GM23338 (cell line): ENCODE measurements at regions not wholly inside any gene's neighbourhood (a gene's known extent, or its start where the extent isn't known, plus 50 kb on each side); places are given as distances from the start of the nearest gene placed in this dataset.

Experiments
- ATAC-seq: fragments of 200-7000 bp; cut with Tn5 transposase; 3 replicates; pipeline ENCODE4 v1.9.1; 2020
- DNase-seq: peaks from one replicate; pipeline ENCODE4 v3.0.0-alpha.2; 2015; ENCODE audit warnings: low spot score
- H2AFZ ChIP-seq: fragments of 200-600 bp; sonication (generic); 2 replicates; pipeline ENCODE4 v1.8.0; 2016; ENCODE audit warnings: antibody characterized with exemption, mild to moderate bottlenecking, moderate library complexity
- H3F3A ChIP-seq: fragments of 200-600 bp; sonication (generic); replicated peaks from 2 replicates; pipeline ENCODE4 v1.8.0; 2017; ENCODE audit warnings: antibody characterized with exemption, mixed run types, low read depth
- H3K27ac ChIP-seq: fragments of 200-600 bp; sonication (generic); 2 replicates; pipeline ENCODE4 v1.6.1; 2016; ENCODE audit warnings: low read depth
- H3K27me3 ChIP-seq: fragments of 200-600 bp; sonication (generic); 2 replicates; pipeline ENCODE4 v1.8.0; 2016; ENCODE audit warnings: mild to moderate bottlenecking, mixed run types, moderate library complexity; ENCODE audit not compliant: insufficient read depth
- H3K36me3 ChIP-seq: fragments of 200-600 bp; sonication (generic); 2 replicates; pipeline ENCODE4 v1.8.0; 2016; ENCODE audit warnings: mild to moderate bottlenecking; ENCODE audit not compliant: insufficient read depth
- H3K4me1 ChIP-seq: fragments of 200-600 bp; sonication (generic); 2 replicates; pipeline ENCODE4 v1.8.0; 2016; ENCODE audit warnings: mild to moderate bottlenecking, moderate library complexity; ENCODE audit not compliant: insufficient read depth
- H3K4me2 ChIP-seq: fragments of 200-600 bp; sonication (generic); 2 replicates; pipeline ENCODE4 v1.7.1; 2017; ENCODE audit warnings: mixed run types
- H3K4me3 ChIP-seq: fragments of 200-600 bp; sonication (generic); 2 replicates; pipeline ENCODE4 v1.6.1; 2016; ENCODE audit warnings: mixed run types
- H3K79me2 ChIP-seq: fragments of 200-600 bp; sonication (generic); replicated peaks from 2 replicates; pipeline ENCODE4 v1.8.0; 2017; ENCODE audit warnings: mild to moderate bottlenecking; ENCODE audit not compliant: insufficient read depth
- H3K9me2 ChIP-seq: fragments of 200-600 bp; sonication (generic); 2 replicates; pipeline ENCODE4 v1.8.0; 2017; ENCODE audit not compliant: insufficient read depth
- H4K20me1 ChIP-seq: fragments of 200-600 bp; sonication (generic); replicated peaks from 2 replicates; pipeline ENCODE4 v1.8.0; 2017; ENCODE audit warnings: mild to moderate bottlenecking; ENCODE audit not compliant: insufficient read depth
- H3K27ac Mint-ChIP-seq: 2 replicates; pipeline ENCODE4 v1.8.0; 2020; ENCODE audit warnings: inconsistent platforms, mild to moderate bottlenecking, moderate library complexity, mixed read lengths
- H3K27me3 Mint-ChIP-seq: 3 replicates; pipeline ENCODE4 v1.8.0; 2022; ENCODE audit warnings: low read depth, mild to moderate bottlenecking, moderate library complexity, mixed read lengths, inconsistent platforms; ENCODE audit not compliant: insufficient read depth, poor library complexity
- H3K36me3 Mint-ChIP-seq: 3 replicates; pipeline ENCODE4 v1.8.0; 2021; ENCODE audit warnings: low read depth, mild to moderate bottlenecking, inconsistent platforms, moderate library complexity, mixed read lengths
- H3K4me1 Mint-ChIP-seq: 3 replicates; pipeline ENCODE4 v1.8.0; 2020; ENCODE audit warnings: mild to moderate bottlenecking, inconsistent platforms, mixed read lengths
- H3K4me3 Mint-ChIP-seq: 3 replicates; pipeline ENCODE4 v1.8.0; 2021; ENCODE audit warnings: moderate library complexity, mild to moderate bottlenecking, inconsistent platforms, mixed read lengths
- H3K9me3 Mint-ChIP-seq: 3 replicates; pipeline ENCODE4 v1.8.0; 2020; ENCODE audit warnings: moderate library complexity, mild to moderate bottlenecking, inconsistent platforms, mixed read lengths
- CREB1 ChIP-seq: fragments of 250-450 bp; sonication (Bioruptor Pico); IDR thresholded peaks from 2 replicates; pipeline ENCODE4 v1.5.0; 2020; ENCODE audit warnings: low read depth, mild to moderate bottlenecking, moderate library complexity
- EZH2 ChIP-seq: fragments of 200-600 bp; sonication (generic); IDR thresholded peaks from one replicate; pipeline ENCODE4 v1.8.0; 2017; ENCODE audit warnings: antibody characterized with exemption, mild to moderate bottlenecking, low read depth; ENCODE audit not compliant: unreplicated experiment
- EZH2phosphoT487 ChIP-seq: fragments of 200-600 bp; sonication (generic); IDR thresholded peaks from one replicate; pipeline ENCODE4 v1.8.1; 2018; ENCODE audit warnings: antibody characterized with exemption; ENCODE audit not compliant: unreplicated experiment
- JUNB ChIP-seq: IDR thresholded peaks from one replicate; pipeline ENCODE4 v1.6.1; 2016; ENCODE audit warnings: antibody characterized with exemption; ENCODE audit not compliant: unreplicated experiment
- NANOG ChIP-seq: IDR thresholded peaks from 2 replicates; pipeline ENCODE4 v1.6.1; 2016; ENCODE audit warnings: antibody characterized with exemption, borderline replicate concordance
- POLR2AphosphoS5 ChIP-seq: IDR thresholded peaks from 2 replicates; pipeline ENCODE4 v1.6.1; 2016; ENCODE audit warnings: antibody characterized with exemption, low read depth
- STAT1 ChIP-seq: IDR thresholded peaks from one replicate; pipeline ENCODE4 v1.6.1; 2016; ENCODE audit warnings: antibody characterized with exemption; ENCODE audit not compliant: unreplicated experiment
- ZNF114 ChIP-seq: fragments of 250-450 bp; sonication (Bioruptor Pico); IDR thresholded peaks from 2 replicates; pipeline ENCODE4 v1.5.0; 2020; ENCODE audit warnings: mild to moderate bottlenecking, moderate library complexity
- ZNF331 ChIP-seq: fragments of 250-450 bp; sonication (Bioruptor Pico); IDR thresholded peaks from 2 replicates; pipeline ENCODE4 v1.5.0; 2020; ENCODE audit warnings: low read depth, mild to moderate bottlenecking, moderate library complexity
- TF ChIP-seq, protein P1 (sequence below): IDR thresholded peaks from one replicate; pipeline ENCODE4 v1.6.1; 2018; ENCODE audit warnings: antibody characterized with exemption; ENCODE audit not compliant: unreplicated experiment
- TF ChIP-seq, protein P2 (sequence below), 2 experiments: fragments of 200-600 bp in 1 of 2; sonication (generic) in 1 of 2; conservative IDR thresholded peaks; 2 replicates each; pipeline versions ENCODE4 v1.5.1 to v1.6.1; 2016 to 2017; ENCODE audit warnings: antibody characterized with exemption in 2 of 2, low read depth in 2 of 2, mild to moderate bottlenecking in 2 of 2, moderate library complexity in 1 of 2
- TF ChIP-seq, protein P3 (sequence below): fragments of 250-450 bp; sonication (Bioruptor Pico); IDR thresholded peaks from 2 replicates; pipeline ENCODE4 v1.5.0; 2020; ENCODE audit warnings: mild to moderate bottlenecking, moderate library complexity
- TF ChIP-seq, protein P4 (sequence below): IDR thresholded peaks from 2 replicates; pipeline ENCODE4 v1.6.1; 2016; ENCODE audit warnings: antibody characterized with exemption

DNA sequence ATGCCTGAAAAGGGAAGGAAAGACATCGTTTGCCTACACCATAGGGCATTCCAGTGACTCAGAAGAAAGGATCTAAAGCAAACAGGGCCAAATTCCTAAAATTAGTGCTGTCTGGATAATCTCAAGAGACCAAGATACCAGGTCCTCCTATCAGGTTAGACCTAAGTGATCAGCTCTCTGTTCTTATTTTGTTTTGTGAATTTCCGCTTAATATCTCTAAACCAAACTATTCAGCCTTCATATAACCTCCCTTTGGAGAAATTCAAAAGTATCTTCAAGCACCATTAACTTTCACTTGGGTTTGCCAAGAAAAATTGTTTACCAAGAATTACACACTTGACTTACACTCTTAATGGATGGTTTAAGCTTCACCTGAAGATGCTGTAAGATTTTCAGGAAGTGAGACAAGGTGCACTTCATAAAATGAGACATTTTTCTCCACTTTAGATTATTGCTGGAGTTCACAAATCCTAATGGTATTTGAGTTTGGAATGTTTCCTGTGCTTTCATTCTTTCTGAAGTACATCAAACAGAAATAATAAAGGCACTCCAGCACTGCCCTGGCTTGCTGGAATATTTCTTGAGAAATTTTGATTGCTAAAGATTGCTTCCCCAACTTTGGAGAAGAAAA lies 376.1 kb downstream of the LMO7 start:
- Histone ChIP-seq H3K36me3 (no peaks in the 10 kb centered on the region), H3K27me3 (no peaks in the 10 kb centered on the region), H3K4me3 (no peak overlapping the region), H3K79me2 (no peaks in the 10 kb centered on the region), H3F3A (no peaks in the 10 kb centered on the region), H3K27ac (no peak overlapping the region), H2AFZ (no peak overlapping the region), H4K20me1 (no peaks in the 10 kb centered on the region), H3K9me2 (no peaks in the 10 kb centered on the region), H3K4me1 (no peaks in the 10 kb centered on the region), H3K4me2 (no peak overlapping the region)
- Mint-ChIP-seq H3K4me3 (no peak overlapping the region), H3K36me3 (no peaks in the 10 kb centered on the region), H3K27me3 (no peaks in the 10 kb centered on the region), H3K4me1 (peaks cover 3% of the 10 kb centered on the region), H3K27ac (no peak overlapping the region), H3K9me3 (no peaks in the 10 kb centered on the region)
- TF ChIP-seq EZH2phosphoT487 (no peak), JUNB (no peak), EZH2 (no peak), STAT1 (no peak), NANOG (no peak), CREB1 (CRISPR knock-in tag) (no peak), ZNF114 (CRISPR knock-in tag) (no peak), POLR2AphosphoS5 (no peak), ZNF331 (CRISPR knock-in tag) (no peak)
- TF ChIP-seq, protein P1, sequence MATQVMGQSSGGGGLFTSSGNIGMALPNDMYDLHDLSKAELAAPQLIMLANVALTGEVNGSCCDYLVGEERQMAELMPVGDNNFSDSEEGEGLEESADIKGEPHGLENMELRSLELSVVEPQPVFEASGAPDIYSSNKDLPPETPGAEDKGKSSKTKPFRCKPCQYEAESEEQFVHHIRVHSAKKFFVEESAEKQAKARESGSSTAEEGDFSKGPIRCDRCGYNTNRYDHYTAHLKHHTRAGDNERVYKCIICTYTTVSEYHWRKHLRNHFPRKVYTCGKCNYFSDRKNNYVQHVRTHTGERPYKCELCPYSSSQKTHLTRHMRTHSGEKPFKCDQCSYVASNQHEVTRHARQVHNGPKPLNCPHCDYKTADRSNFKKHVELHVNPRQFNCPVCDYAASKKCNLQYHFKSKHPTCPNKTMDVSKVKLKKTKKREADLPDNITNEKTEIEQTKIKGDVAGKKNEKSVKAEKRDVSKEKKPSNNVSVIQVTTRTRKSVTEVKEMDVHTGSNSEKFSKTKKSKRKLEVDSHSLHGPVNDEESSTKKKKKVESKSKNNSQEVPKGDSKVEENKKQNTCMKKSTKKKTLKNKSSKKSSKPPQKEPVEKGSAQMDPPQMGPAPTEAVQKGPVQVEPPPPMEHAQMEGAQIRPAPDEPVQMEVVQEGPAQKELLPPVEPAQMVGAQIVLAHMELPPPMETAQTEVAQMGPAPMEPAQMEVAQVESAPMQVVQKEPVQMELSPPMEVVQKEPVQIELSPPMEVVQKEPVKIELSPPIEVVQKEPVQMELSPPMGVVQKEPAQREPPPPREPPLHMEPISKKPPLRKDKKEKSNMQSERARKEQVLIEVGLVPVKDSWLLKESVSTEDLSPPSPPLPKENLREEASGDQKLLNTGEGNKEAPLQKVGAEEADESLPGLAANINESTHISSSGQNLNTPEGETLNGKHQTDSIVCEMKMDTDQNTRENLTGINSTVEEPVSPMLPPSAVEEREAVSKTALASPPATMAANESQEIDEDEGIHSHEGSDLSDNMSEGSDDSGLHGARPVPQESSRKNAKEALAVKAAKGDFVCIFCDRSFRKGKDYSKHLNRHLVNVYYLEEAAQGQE: no peak
- TF ChIP-seq, protein P2, sequence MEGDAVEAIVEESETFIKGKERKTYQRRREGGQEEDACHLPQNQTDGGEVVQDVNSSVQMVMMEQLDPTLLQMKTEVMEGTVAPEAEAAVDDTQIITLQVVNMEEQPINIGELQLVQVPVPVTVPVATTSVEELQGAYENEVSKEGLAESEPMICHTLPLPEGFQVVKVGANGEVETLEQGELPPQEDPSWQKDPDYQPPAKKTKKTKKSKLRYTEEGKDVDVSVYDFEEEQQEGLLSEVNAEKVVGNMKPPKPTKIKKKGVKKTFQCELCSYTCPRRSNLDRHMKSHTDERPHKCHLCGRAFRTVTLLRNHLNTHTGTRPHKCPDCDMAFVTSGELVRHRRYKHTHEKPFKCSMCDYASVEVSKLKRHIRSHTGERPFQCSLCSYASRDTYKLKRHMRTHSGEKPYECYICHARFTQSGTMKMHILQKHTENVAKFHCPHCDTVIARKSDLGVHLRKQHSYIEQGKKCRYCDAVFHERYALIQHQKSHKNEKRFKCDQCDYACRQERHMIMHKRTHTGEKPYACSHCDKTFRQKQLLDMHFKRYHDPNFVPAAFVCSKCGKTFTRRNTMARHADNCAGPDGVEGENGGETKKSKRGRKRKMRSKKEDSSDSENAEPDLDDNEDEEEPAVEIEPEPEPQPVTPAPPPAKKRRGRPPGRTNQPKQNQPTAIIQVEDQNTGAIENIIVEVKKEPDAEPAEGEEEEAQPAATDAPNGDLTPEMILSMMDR (conservative IDR thresholded peaks at IDR 0.05; ENCODE audit: low read depth in 2 of 2): no peak
- TF ChIP-seq, protein P3, sequence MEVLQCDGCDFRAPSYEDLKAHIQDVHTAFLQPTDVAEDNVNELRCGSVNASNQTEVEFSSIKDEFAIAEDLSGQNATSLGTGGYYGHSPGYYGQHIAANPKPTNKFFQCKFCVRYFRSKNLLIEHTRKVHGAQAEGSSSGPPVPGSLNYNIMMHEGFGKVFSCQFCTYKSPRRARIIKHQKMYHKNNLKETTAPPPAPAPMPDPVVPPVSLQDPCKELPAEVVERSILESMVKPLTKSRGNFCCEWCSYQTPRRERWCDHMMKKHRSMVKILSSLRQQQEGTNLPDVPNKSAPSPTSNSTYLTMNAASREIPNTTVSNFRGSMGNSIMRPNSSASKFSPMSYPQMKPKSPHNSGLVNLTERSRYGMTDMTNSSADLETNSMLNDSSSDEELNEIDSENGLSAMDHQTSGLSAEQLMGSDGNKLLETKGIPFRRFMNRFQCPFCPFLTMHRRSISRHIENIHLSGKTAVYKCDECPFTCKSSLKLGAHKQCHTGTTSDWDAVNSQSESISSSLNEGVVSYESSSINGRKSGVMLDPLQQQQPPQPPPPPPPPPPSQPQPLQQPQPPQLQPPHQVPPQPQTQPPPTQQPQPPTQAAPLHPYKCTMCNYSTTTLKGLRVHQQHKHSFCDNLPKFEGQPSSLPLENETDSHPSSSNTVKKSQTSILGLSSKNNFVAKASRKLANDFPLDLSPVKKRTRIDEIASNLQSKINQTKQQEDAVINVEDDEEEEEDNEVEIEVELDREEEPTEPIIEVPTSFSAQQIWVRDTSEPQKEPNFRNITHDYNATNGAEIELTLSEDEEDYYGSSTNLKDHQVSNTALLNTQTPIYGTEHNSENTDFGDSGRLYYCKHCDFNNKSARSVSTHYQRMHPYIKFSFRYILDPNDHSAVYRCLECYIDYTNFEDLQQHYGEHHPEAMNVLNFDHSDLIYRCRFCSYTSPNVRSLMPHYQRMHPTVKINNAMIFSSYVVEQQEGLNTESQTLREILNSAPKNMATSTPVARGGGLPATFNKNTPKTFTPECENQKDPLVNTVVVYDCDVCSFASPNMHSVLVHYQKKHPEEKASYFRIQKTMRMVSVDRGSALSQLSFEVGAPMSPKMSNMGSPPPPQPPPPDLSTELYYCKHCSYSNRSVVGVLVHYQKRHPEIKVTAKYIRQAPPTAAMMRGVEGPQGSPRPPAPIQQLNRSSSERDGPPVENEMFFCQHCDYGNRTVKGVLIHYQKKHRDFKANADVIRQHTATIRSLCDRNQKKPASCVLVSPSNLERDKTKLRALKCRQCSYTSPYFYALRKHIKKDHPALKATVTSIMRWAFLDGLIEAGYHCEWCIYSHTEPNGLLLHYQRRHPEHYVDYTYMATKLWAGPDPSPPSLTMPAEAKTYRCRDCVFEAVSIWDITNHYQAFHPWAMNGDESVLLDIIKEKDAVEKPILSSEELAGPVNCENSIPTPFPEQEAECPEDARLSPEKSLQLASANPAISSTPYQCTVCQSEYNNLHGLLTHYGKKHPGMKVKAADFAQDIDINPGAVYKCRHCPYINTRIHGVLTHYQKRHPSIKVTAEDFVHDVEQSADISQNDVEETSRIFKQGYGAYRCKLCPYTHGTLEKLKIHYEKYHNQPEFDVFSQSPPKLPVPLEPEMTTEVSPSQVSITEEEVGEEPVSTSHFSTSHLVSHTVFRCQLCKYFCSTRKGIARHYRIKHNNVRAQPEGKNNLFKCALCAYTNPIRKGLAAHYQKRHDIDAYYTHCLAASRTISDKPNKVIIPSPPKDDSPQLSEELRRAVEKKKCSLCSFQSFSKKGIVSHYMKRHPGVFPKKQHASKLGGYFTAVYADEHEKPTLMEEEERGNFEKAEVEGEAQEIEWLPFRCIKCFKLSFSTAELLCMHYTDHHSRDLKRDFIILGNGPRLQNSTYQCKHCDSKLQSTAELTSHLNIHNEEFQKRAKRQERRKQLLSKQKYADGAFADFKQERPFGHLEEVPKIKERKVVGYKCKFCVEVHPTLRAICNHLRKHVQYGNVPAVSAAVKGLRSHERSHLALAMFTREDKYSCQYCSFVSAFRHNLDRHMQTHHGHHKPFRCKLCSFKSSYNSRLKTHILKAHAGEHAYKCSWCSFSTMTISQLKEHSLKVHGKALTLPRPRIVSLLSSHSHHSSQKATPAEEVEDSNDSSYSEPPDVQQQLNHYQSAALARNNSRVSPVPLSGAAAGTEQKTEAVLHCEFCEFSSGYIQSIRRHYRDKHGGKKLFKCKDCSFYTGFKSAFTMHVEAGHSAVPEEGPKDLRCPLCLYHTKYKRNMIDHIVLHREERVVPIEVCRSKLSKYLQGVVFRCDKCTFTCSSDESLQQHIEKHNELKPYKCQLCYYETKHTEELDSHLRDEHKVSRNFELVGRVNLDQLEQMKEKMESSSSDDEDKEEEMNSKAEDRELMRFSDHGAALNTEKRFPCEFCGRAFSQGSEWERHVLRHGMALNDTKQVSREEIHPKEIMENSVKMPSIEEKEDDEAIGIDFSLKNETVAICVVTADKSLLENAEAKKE (CRISPR knock-in tag): no peak
- TF ChIP-seq, protein P4, sequence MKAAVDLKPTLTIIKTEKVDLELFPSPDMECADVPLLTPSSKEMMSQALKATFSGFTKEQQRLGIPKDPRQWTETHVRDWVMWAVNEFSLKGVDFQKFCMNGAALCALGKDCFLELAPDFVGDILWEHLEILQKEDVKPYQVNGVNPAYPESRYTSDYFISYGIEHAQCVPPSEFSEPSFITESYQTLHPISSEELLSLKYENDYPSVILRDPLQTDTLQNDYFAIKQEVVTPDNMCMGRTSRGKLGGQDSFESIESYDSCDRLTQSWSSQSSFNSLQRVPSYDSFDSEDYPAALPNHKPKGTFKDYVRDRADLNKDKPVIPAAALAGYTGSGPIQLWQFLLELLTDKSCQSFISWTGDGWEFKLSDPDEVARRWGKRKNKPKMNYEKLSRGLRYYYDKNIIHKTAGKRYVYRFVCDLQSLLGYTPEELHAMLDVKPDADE: no peak
- no peak for ATAC-seq
- no peak for DNase-seq
